DOHH2 (cell line): ENCODE measurements at regions not wholly inside any gene's neighbourhood (a gene's known extent, or its start where the extent isn't known, plus 50 kb on each side); places are given as distances from the start of the nearest gene placed in this dataset.
"Not testable (repeated sequence)": the region's sequence is repeated elsewhere in the genome, so short reads cannot be mapped to it uniquely, and the experiment has no call there.

Source experiments
- H3F3A ChIP-seq: fragments of 200-600 bp; sonication (generic), shearing (Covaris generic); 2 replicates; pipeline ENCODE4 v1.6.0; 2016; ENCODE audit warnings: antibody characterized with exemption, mild to moderate bottlenecking; ENCODE audit not compliant: control insufficient read depth, insufficient read depth
- H3K27ac ChIP-seq: fragments of 200-600 bp; sonication (generic); 2 replicates; pipeline ENCODE4 v1.5.1; 2014; ENCODE audit warnings: low read depth, mild to moderate bottlenecking, low read length, moderate library complexity
- H3K27me3 ChIP-seq: fragments of 200-600 bp; sonication (generic); 2 replicates; pipeline ENCODE4 v1.6.1; 2014; ENCODE audit warnings: mild to moderate bottlenecking, low read length, mixed read lengths; ENCODE audit not compliant: control insufficient read depth
- H3K36me3 ChIP-seq: fragments of 200-600 bp; sonication (generic); 2 replicates; pipeline ENCODE4 v1.6.1; 2014; ENCODE audit warnings: mild to moderate bottlenecking, low read length, moderate library complexity, mixed read lengths; ENCODE audit not compliant: control insufficient read depth
- H3K4me1 ChIP-seq: fragments of 200-600 bp; sonication (generic); 2 replicates; pipeline ENCODE4 v1.6.1; 2014; ENCODE audit warnings: mild to moderate bottlenecking, low read length, mixed read lengths; ENCODE audit not compliant: control insufficient read depth
- H3K4me2 ChIP-seq: fragments of 200-600 bp; sonication (generic); 2 replicates; pipeline ENCODE4 v1.6.0; 2014; ENCODE audit warnings: mild to moderate bottlenecking, low read length, moderate library complexity
- H3K4me3 ChIP-seq: fragments of 200-600 bp; sonication (generic); 2 replicates; pipeline ENCODE4 v1.5.1; 2014; ENCODE audit warnings: mild to moderate bottlenecking, low read length, mixed read lengths
- H3K79me2 ChIP-seq: fragments of 200-600 bp; sonication (generic); 2 replicates; pipeline ENCODE4 v1.6.1; 2014; ENCODE audit warnings: mild to moderate bottlenecking, low read length, mixed read lengths; ENCODE audit not compliant: control insufficient read depth
- H3K9me2 ChIP-seq: fragments of 200-600 bp; sonication (generic); replicated peaks from 2 replicates; pipeline ENCODE4 v1.6.1; 2014; ENCODE audit warnings: mild to moderate bottlenecking, low read length, mixed read lengths; ENCODE audit not compliant: control insufficient read depth
- H3K9me3 ChIP-seq: fragments of 200-600 bp; sonication (generic); 2 replicates; pipeline ENCODE4 v1.6.1; 2014; ENCODE audit warnings: antibody characterized with exemption, low read length, mixed read lengths; ENCODE audit not compliant: control insufficient read depth, insufficient read depth
- H4K20me1 ChIP-seq: fragments of 200-600 bp; sonication (generic); 2 replicates; pipeline ENCODE4 v1.6.0; 2014; ENCODE audit warnings: low read depth, mild to moderate bottlenecking, antibody characterized with exemption, low read length, moderate library complexity; ENCODE audit not compliant: control insufficient read depth, insufficient read depth
- EZH2phosphoT487 ChIP-seq: fragments of 200-600 bp; sonication (generic); IDR thresholded peaks from 2 replicates; pipeline ENCODE4 v1.6.1; 2017; ENCODE audit warnings: borderline replicate concordance, mild to moderate bottlenecking, antibody characterized with exemption, low read length, moderate library complexity, mixed read lengths
- TF ChIP-seq, protein P1 (sequence below): fragments of 200-600 bp; sonication (generic); IDR thresholded peaks from one replicate; pipeline ENCODE4 v1.5.1; 2014; ENCODE audit warnings: antibody characterized with exemption, mild to moderate bottlenecking, low read depth, low read length; ENCODE audit not compliant: poor library complexity, severe bottlenecking

DNA sequence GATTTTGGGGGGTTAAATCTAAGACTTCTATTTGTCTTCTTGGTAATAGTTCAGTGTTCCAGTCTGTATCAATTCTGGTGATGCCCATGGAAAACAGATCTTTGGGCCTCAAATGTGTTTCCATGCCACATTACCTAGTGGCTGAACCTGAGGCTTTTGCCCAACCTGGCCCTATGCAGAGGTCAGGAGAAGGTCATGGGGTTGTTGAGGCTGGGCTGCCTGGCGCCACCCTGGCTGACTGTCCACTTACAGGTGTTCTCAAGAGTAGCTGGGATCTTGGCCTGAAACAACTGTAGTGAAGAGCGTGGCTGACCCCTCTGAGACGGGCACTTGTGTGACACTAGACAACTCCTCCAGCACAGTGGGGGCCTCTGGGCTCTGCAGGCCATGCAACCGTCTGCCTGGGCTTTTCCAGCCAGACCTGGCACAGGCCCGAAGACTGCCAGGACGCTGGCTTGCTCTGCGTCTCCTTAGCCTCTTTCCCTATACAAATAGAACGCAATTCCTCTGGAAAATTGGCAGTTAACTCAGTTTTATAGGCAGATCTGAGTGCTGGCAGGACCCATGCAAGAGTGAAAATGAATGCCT lies 127.8 kb downstream of the TRIM43 start:
- no peak for TF ChIP-seq EZH2phosphoT487
- TF ChIP-seq, protein P1, sequence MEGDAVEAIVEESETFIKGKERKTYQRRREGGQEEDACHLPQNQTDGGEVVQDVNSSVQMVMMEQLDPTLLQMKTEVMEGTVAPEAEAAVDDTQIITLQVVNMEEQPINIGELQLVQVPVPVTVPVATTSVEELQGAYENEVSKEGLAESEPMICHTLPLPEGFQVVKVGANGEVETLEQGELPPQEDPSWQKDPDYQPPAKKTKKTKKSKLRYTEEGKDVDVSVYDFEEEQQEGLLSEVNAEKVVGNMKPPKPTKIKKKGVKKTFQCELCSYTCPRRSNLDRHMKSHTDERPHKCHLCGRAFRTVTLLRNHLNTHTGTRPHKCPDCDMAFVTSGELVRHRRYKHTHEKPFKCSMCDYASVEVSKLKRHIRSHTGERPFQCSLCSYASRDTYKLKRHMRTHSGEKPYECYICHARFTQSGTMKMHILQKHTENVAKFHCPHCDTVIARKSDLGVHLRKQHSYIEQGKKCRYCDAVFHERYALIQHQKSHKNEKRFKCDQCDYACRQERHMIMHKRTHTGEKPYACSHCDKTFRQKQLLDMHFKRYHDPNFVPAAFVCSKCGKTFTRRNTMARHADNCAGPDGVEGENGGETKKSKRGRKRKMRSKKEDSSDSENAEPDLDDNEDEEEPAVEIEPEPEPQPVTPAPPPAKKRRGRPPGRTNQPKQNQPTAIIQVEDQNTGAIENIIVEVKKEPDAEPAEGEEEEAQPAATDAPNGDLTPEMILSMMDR: no peak
- H4K20me1 ChIP-seq: no peaks in the 10 kb centered on the region

DNA sequence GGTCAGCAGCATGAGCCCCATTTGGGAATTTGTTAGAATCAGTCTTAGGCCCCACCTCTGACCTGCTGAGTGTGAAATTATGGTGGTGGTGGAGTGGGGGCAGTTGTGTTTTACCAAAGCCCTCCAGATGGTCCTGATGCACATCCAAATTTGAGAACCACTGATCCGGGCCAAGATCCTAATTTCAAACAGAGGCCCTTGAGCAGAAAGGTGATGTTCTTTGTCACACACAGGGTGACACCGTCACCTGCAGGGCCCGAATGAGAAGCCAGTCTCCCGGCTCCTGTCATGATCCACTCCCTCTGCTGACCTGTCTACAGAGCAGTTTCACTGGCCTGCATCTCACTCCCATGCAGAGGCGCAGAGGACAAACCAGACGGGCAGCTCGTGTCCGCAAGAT lies 129.9 kb downstream of the TRIM43 start:
- H3K9me3 ChIP-seq: no peaks in the 10 kb centered on the region
- H3K9me2 ChIP-seq: no peaks in the 10 kb centered on the region
- no peak overlapping the region for H3K27ac ChIP-seq
- no peaks in the 10 kb centered on the region for H3K4me1 ChIP-seq
- H3K36me3 ChIP-seq: no peaks in the 10 kb centered on the region
- no peak overlapping the region for H3K4me3 ChIP-seq
- H3K4me2 ChIP-seq: no peak overlapping the region
- H3K79me2 ChIP-seq: no peaks in the 10 kb centered on the region
- no peaks in the 10 kb centered on the region for H4K20me1 ChIP-seq
- TF ChIP-seq, protein P1: no peak
- no peak for TF ChIP-seq EZH2phosphoT487
- no peaks in the 10 kb centered on the region for H3F3A ChIP-seq
- H3K27me3 ChIP-seq: no peaks in the 10 kb centered on the region

More for the DNA sequence above, 127.8 kb downstream of the TRIM43 start:
- 0 out of 2 replicates have a peak, but pooled peaks cover 2% of the 10 kb centered on the region for H3K27me3 ChIP-seq
- no peak overlapping the region for H3K4me2 ChIP-seq
- no peak overlapping the region for H3K4me3 ChIP-seq
- no peaks in the 10 kb centered on the region for H3K4me1 ChIP-seq
- no peaks in the 10 kb centered on the region for H3K36me3 ChIP-seq
- no peak overlapping the region for H3K27ac ChIP-seq
- H3K9me3 ChIP-seq: no peaks in the 10 kb centered on the region
- no peaks in the 10 kb centered on the region for H3K79me2 ChIP-seq
- no peaks in the 10 kb centered on the region for H3K9me2 ChIP-seq
- H3F3A ChIP-seq: no peaks in the 10 kb centered on the region

DNA sequence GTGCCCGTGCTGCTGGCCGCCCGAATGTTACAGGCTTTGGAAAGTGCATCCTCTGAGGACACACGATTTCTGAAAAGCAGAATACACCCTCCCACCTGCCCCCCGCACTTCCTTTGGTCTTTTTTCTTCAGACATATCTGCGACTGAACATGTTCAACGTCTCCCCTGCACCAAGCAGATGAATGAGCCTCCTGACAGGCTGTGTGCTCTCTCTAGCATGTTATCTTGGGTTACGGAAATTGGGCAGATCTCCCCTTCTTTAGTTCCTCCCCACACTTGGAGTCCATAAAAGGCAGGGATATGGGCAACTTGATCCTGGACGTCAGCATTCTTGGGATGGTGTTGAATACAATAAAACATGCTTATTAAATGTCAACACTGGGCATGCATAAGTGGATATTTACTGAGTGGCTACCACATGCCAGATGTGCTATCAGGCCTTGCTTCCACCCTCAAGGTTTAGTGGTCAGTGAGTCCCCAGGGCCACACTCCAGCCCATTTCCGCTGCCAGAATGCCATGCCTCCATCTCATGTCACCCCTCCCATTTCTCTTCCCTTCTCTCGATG lies 130.4 kb downstream of the TRIM43 start:
- Histone ChIP-seq H4K20me1 (no peaks in the 10 kb centered on the region), H3K9me2 (no peaks in the 10 kb centered on the region), H3K27me3 (no peaks in the 10 kb centered on the region), H3K27ac (no peak overlapping the region), H3K9me3 (no peaks in the 10 kb centered on the region), H3F3A (no peaks in the 10 kb centered on the region), H3K36me3 (no peaks in the 10 kb centered on the region), H3K4me3 (no peak overlapping the region), H3K4me1 (no peaks in the 10 kb centered on the region), H3K79me2 (no peaks in the 10 kb centered on the region), H3K4me2 (no peak overlapping the region)
- TF ChIP-seq, protein P1: no peak
- TF ChIP-seq EZH2phosphoT487: no peak

DNA sequence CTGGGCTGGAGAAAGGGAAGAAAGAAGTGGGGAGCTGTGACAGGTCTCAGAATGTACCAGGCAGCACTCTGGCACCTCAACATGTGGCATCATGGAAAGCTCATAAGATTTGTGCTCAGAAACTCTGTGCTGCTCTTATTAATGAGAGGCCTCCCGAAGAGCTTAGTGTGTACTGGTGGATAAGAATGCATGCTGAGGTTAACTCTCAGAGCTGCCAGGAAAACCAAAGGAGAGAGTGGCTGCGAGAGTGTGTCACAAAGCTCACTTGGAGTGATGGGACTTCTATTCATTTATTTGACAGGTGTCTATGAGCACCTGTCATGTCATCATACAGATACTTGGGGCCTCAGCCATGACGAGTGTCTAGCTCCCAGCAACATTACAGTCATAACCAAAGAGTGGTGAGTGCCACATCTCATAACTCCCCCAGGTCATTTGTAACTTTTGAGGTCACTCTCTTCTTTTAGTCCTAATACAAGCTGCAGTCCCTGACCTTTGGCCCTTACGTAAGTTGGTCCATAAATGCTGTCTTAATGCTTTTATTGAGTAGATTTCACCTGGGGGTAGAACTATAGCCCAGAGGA lies 131.9 kb downstream of the TRIM43 start:
- H3K27me3 ChIP-seq, H3K4me2 ChIP-seq, H3K9me3 ChIP-seq: not testable (repeated sequence)

DNA sequence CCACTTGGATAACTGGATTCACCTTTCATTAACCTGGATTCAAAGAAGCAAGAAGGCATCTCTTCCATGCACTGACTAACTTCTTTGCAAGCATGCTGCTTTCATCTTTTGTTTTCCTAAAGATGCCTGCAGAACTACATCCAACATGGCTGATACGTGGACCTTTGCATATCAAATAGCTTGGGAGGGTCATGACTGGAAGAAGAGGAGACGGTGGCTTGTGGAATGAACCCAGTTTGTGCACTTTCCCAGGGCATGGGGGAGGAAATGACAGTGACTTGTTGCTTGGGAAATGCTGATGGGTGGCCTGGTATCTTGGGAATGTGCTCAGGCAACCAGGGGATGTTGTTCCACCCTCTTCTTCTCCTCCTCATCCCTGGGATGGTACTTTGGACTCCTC lies 133.4 kb downstream of the TRIM43 start:
- not testable (repeated sequence) for H3K4me3 ChIP-seq, H3K4me2 ChIP-seq, H3K4me1 ChIP-seq, H3K79me2 ChIP-seq, H4K20me1 ChIP-seq, H3F3A ChIP-seq, H3K9me3 ChIP-seq, H3K36me3 ChIP-seq, H3K9me2 ChIP-seq, H3K27me3 ChIP-seq, H3K27ac ChIP-seq

More for the DNA sequence above, 131.9 kb downstream of the TRIM43 start:
- H3K27ac ChIP-seq, H4K20me1 ChIP-seq, H3K4me1 ChIP-seq, H3K79me2 ChIP-seq, H3K36me3 ChIP-seq, H3K4me3 ChIP-seq, H3F3A ChIP-seq, H3K9me2 ChIP-seq: not testable (repeated sequence)
